Stomach (tissue), 8 donors: ENCODE measurements at regions not wholly inside any gene's neighbourhood (a gene's known extent, or its start where the extent isn't known, plus 50 kb on each side); places are given as distances from the start of the nearest gene placed in this dataset.

Experiments used
- DNase-seq, 2 donors: peaks; one replicate each; pipeline versions ENCODE4 v3.0.0 to v3.0.0-alpha.2; 2013 to 2019
- H3K27ac ChIP-seq, 5 donors: fragments of 200-600 bp in 4 of 5; sonication (generic) in 4 of 5; one replicate each; pipeline ENCODE4 v1.5.1; 2013 to 2019; ENCODE audit warnings: mild to moderate bottlenecking in 1 of 5, moderate library complexity in 1 of 5
- H3K27me3 ChIP-seq, 3 donors: fragments of 200-600 bp; sonication (generic); one replicate each; pipeline ENCODE4 v1.5.1; 2017 to 2019; ENCODE audit warnings: mixed run types in 1 of 3
- H3K36me3 ChIP-seq, 4 donors: fragments of 200-600 bp; sonication (generic); 1 replicate in 3 of 4; 2 replicates in 1 of 4; pipeline ENCODE4 v1.5.1; 2016 to 2019
- H3K4me1 ChIP-seq, 4 donors: fragments of 200-600 bp; sonication (generic); one replicate each; pipeline ENCODE4 v1.5.1; 2016 to 2019
- H3K4me3 ChIP-seq, 4 donors: fragments of 200-600 bp; sonication (generic) in 3 of 4; one replicate each; pipeline ENCODE4 v1.5.1; 2016 to 2019; ENCODE audit warnings: mild to moderate bottlenecking in 1 of 4
- H3K9me3 ChIP-seq, 4 donors: fragments of 200-600 bp; sonication (generic); one replicate each; pipeline ENCODE4 v1.5.1; 2016 to 2019
- EP300 ChIP-seq: sonication (generic); formaldehyde crosslinking; IDR thresholded peaks from one replicate; pipeline ENCODE4 v1.6.1; 2017; ENCODE audit warnings: antibody characterized with exemption
- POLR2A ChIP-seq, 4 donors: fragments of 450-650 bp; IDR thresholded peaks; one replicate each; pipeline ENCODE4 v1.6.1; 2016; ENCODE audit warnings: antibody characterized with exemption in 4 of 4, control low read depth in 2 of 4, mild to moderate bottlenecking in 1 of 4, moderate library complexity in 1 of 4
- POLR2AphosphoS5 ChIP-seq, 3 donors: sonication (generic); formaldehyde crosslinking; IDR thresholded peaks; one replicate each; pipeline ENCODE4 v1.6.1; 2016; ENCODE audit warnings: antibody characterized with exemption in 3 of 3
- WGBS, 5 donors: extraction: QIAGEN DNeasy Blood & Tissue Kit in 3 of 5; methylation state at CpG; one replicate each; pipeline versions ENCODE4 v1.1.5 to v1.1.7; 2013 to 2018; 5-methylcytosine and 5-hydroxymethylcytosine counted together
- intact Hi-C: fragments of 100-400 bp; cut with DNase I; formaldehyde crosslinking; loops from one replicate; pipeline ENCODE4 v1.15.1; 2023; ENCODE audit warnings: low total_unique reads
- TF ChIP-seq, protein P1 (sequence below), 7 experiments: fragments of 450-650 bp in 4 of 7; fragments of 200-600 bp in 3 of 7; sonication (generic) in 3 of 7; IDR thresholded peaks; one replicate each; pipeline ENCODE4 v1.5.1; 2016 to 2019; ENCODE audit warnings: antibody characterized with exemption in 7 of 7, control low read depth in 2 of 7, mild to moderate bottlenecking in 1 of 7
- donor health status: healthy with polysubstance abuse.
- donor health status: Bipolar disorder and iron deficiency.
- donor health status: healthy.

DNA sequence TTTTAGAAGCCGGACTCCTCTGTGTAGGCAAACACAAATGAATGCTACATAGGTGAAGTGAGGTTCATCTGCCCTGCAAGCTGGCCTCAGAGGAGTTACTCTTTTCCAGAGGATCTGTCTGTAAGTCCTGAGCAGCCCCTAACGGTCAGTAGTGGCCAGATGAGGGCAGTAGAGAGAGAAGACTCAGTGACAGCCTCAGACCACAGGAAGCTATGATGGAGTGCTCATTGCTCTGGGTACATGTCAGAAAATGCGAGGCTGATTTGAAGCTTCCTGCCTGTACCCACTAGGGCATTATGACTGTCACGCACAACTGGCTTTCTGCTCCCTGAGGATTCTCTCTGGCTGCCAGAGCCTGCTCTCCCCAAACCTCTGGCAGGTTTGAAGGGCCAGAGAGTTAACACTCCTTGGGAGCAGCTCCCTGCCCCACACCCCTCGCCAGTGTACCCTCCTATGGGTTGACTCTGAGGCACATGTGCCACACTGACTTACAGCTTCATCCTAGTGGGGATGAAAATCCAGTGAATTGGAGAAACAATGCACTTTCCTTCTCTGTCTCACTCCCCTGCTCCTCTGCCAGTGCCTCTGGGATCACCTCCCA, 141.5 kb downstream of the GABRG2 start:
- Histone ChIP-seq H3K4me1 (no peaks in the 10 kb centered on the region), H3K9me3 (no peaks in the 10 kb centered on the region), H3K4me3 (no peak overlapping the region), H3K36me3 (no peaks in the 10 kb centered on the region), H3K27me3 (no peaks in the 10 kb centered on the region), H3K27ac (no peak overlapping the region)
- TF ChIP-seq EP300, result no peak
- no peak for TF ChIP-seq POLR2A (IDR thresholded peaks at IDR 0.05)
- no peak for TF ChIP-seq POLR2AphosphoS5 (IDR thresholded peaks at IDR 0.05)
- TF ChIP-seq, protein P1, sequence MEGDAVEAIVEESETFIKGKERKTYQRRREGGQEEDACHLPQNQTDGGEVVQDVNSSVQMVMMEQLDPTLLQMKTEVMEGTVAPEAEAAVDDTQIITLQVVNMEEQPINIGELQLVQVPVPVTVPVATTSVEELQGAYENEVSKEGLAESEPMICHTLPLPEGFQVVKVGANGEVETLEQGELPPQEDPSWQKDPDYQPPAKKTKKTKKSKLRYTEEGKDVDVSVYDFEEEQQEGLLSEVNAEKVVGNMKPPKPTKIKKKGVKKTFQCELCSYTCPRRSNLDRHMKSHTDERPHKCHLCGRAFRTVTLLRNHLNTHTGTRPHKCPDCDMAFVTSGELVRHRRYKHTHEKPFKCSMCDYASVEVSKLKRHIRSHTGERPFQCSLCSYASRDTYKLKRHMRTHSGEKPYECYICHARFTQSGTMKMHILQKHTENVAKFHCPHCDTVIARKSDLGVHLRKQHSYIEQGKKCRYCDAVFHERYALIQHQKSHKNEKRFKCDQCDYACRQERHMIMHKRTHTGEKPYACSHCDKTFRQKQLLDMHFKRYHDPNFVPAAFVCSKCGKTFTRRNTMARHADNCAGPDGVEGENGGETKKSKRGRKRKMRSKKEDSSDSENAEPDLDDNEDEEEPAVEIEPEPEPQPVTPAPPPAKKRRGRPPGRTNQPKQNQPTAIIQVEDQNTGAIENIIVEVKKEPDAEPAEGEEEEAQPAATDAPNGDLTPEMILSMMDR (IDR thresholded peaks at IDR 0.05), result no peak
- peak; percentile 26 to 73 for DNase-seq
- intact Hi-C loops, result no loop called here
- 30 to 78% (median 32%) methylated on average over 2 to 5 of the region's 5 CpGs for WGBS, 5 donors

DNA sequence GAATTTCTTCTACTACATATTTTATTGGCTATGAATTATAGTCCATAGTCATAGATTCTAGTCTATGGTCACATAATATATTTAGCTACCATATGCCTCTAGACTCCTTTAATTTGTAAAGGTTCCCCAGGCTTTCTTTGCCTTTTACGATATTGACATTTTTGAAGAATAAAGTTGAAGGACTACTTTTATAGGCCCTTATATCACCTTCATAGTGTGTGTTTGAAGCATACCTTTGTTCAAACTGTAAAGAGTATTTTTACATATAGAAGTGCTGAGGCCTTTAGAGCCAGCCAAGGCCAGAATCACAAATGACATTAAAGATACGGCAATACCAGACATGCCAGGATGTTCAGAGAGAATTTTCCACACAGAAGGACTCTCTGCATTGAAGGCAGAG, 147.0 kb downstream of the GABRG2 start:
- intact Hi-C loops, result no loop called here
- WGBS, 5 donors, result 83 to 85% (median 84%) methylated on average over 2 of the region's 2 CpGs
- DNase-seq, result no peak

DNA sequence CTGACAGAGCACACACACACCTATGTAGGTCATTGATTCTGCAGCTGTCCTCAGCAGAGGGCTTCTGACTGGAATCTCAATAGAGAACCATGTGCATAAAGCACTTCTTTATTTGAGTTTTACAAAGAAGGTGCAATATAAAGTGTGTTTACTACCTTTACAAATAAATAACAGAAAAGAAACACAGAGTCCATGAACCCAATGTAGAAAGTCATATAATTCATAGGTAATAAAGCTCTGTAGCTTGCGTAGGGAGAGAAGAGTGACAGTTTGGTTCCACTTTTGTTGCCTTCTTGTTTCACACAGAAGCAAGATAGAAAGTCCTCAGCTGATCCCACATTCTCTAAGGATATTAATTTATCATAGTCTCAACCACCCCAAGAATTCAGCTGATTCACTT, 149.5 kb downstream of the GABRG2 start:
- intact Hi-C loops, result no loop called here
- H3K4me1 ChIP-seq, result no peaks in the 10 kb centered on the region
- TF ChIP-seq, protein P1 (IDR thresholded peaks at IDR 0.05), result no peak
- no peak for TF ChIP-seq EP300
- TF ChIP-seq POLR2AphosphoS5 (IDR thresholded peaks at IDR 0.05), result no peak
- TF ChIP-seq POLR2A (IDR thresholded peaks at IDR 0.05), result no peak
- H3K9me3 ChIP-seq, result no peaks in the 10 kb centered on the region
- WGBS, 5 donors, result 81 to 96% (median 91%) methylated on average over 1 of the region's 1 CpG
- no peaks in the 10 kb centered on the region for H3K36me3 ChIP-seq
- H3K27ac ChIP-seq, result no peak overlapping the region
- no peaks in the 10 kb centered on the region for H3K27me3 ChIP-seq
- DNase-seq, result no peak
- H3K4me3 ChIP-seq, result no peak overlapping the region

More for the DNA sequence above, 147.0 kb downstream of the GABRG2 start:
- Histone ChIP-seq H3K27me3 (no peaks in the 10 kb centered on the region), H3K4me3 (no peak overlapping the region), H3K36me3 (no peaks in the 10 kb centered on the region), H3K9me3 (no peaks in the 10 kb centered on the region), H3K4me1 (no peaks in the 10 kb centered on the region), H3K27ac (no peak overlapping the region)
- no peak for TF ChIP-seq POLR2AphosphoS5 (IDR thresholded peaks at IDR 0.05)
- TF ChIP-seq POLR2A (IDR thresholded peaks at IDR 0.05), result no peak
- TF ChIP-seq, protein P1 (IDR thresholded peaks at IDR 0.05), result no peak
- TF ChIP-seq EP300, result no peak

DNA sequence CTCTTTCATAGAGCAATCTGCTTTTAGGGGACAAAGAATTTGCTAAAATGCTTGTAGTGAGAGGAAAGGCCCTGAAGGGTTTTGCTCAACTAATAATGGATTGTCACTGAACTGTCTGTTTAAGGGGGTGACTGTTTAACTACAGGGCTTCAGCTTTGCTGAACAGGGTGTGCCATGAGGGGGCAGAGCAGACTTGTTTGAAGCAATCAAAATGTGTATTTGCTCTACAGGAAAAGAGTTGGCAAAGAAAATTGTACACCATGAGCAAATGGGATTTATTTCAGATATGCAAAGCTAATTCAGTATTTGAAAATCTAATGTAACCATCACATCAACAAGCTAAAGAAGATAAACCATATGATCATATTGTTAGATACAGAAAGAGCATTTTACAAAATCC, 154.3 kb downstream of the GABRG2 start:
- Histone ChIP-seq H3K27me3 (no peaks in the 10 kb centered on the region), H3K9me3 (peaks cover 0 to 4% (median 0%) of the 10 kb centered on the region in 4 donors), H3K4me1 (no peaks in the 10 kb centered on the region), H3K36me3 (no peaks in the 10 kb centered on the region), H3K27ac (no peak overlapping the region), H3K4me3 (no peak overlapping the region)
- DNase-seq, result no peak
- intact Hi-C loops, result no loop called here
- no peak for TF ChIP-seq POLR2AphosphoS5 (IDR thresholded peaks at IDR 0.05)
- TF ChIP-seq, protein P1 (IDR thresholded peaks at IDR 0.05), result no peak
- no peak for TF ChIP-seq EP300
- no peak for TF ChIP-seq POLR2A (IDR thresholded peaks at IDR 0.05)
